Activated naive CD4-positive, alpha-beta T cell treated with anti-CD3 and anti-CD28 coated beads, Interleukin-2, amount 50 U/mL, for 24 hours (primary cell): ENCODE measurements at regions not wholly inside any gene's neighbourhood (a gene's known extent, or its start where the extent isn't known, plus 50 kb on each side); places are given as distances from the start of the nearest gene placed in this dataset.

ENCODE experiments used
- H3K27ac Mint-ChIP-seq: one replicate; pipeline ENCODE4 v1.8.0; 2021; ENCODE audit warnings: mild to moderate bottlenecking, mixed read lengths
- H3K27me3 Mint-ChIP-seq: one replicate; pipeline ENCODE4 v1.8.0; 2021; ENCODE audit warnings: mixed read lengths
- H3K36me3 Mint-ChIP-seq: one replicate; pipeline ENCODE4 v1.8.0; 2021; ENCODE audit warnings: mixed read lengths
- H3K4me1 Mint-ChIP-seq: one replicate; pipeline ENCODE4 v1.8.0; 2021; ENCODE audit warnings: mixed read lengths
- H3K4me3 Mint-ChIP-seq: one replicate; pipeline ENCODE4 v1.8.0; 2021; ENCODE audit warnings: mild to moderate bottlenecking, mixed read lengths
- H3K9me3 Mint-ChIP-seq: one replicate; pipeline ENCODE4 v1.8.0; 2021; ENCODE audit warnings: mixed read lengths

DNA sequence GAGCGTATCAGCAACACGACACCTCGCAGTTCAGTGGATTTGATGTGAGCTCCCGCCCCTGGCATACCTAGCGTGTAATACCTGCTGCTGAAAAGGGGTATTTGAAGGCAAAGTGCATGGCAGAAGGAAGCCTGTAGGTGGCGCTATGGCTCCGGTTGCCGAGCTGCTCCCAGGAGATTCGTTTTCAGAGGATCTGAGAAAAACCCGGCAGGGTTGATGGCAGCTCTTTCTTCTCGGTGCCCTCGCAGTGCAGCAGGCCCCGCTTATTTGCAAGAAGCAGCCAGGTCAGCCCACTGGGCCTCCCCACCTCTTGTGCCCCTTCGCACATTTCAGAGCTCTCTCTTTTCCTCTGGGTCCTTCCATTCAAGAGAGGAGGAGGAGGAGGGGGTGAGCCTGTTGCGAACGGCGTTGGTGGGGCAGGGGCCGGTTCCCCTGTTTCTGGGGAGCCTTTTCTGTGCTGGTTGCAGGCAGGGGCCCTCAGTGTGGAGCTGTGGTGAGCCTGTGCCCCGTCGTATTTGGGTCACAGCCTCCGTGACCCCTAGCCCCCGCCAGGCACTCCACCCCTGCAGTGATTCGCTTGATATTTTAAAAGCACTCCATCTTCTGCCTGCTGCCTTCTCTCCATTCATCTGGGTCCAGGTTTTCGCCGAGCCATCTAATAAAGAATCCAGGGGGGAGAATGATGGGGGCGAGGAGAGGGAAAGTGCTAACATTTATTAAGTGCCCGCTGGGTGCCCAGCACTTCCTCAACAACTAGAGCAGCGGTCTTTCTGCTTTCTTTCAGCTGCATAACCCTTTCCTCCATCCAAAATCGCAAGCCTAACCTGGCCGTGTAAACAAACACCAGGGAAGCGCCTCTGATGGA lies 85.3 kb upstream of the SYT13 start:
- H3K9me3 Mint-ChIP-seq = no peaks in the 10 kb centered on the region
- peak overlapping the region; percentile 8 for H3K4me3 Mint-ChIP-seq
- no peak overlapping the region for H3K27ac Mint-ChIP-seq
- H3K36me3 Mint-ChIP-seq = no peaks in the 10 kb centered on the region
- peaks cover 19% of the 10 kb centered on the region for H3K4me1 Mint-ChIP-seq
- H3K27me3 Mint-ChIP-seq = peaks cover 9% of the 10 kb centered on the region

DNA sequence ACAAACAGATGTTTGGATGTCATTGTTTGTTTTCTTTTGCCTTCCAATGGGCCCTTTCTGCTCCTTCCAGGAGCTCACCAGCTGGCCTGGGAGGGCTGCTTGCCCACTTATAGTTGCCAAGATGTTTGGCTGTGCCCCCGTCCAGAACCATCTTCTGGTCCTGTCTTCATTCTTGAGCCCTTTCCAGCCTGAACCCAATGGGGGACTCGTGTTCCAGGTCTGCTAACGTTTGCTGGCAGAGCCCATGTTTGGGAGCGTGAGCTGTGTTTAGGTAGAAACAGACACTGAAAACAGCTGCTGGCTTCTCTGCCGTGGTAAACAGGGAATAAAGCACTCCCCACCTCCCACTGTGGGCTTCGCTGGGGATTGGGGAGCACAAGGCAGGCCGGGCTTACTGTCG lies 83.2 kb upstream of the SYT13 start:
- Mint-ChIP-seq H3K27me3 (peaks cover 9% of the 10 kb centered on the region), H3K27ac (no peak overlapping the region), H3K4me3 (no peak overlapping the region), H3K4me1 (peaks cover 10% of the 10 kb centered on the region), H3K36me3 (no peaks in the 10 kb centered on the region), H3K9me3 (no peaks in the 10 kb centered on the region)

DNA sequence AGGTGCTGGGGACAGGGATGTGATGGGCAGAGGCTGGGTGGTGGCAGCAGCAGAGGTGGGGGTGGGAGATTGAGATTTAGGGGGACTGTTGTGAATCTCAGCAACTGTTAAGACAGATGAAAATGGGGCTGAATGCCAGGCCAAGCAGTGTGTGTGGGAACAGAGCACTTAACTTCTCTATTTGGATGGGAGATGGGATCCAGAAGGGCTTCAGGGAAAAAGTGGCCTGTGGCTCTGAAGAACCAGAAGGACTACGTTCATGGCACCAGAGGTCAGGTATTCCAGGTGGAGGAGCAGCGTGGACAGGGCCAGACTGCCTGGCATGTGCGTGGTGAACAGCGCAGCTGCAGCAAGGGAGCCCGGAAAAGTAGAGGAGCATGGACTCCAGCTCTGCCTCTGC lies 82.6 kb upstream of the SYT13 start:
- H3K9me3 Mint-ChIP-seq = no peaks in the 10 kb centered on the region
- H3K4me1 Mint-ChIP-seq = peaks cover 9% of the 10 kb centered on the region
- H3K4me3 Mint-ChIP-seq = no peak overlapping the region
- H3K27me3 Mint-ChIP-seq = peaks cover 11% of the 10 kb centered on the region
- H3K36me3 Mint-ChIP-seq = no peaks in the 10 kb centered on the region
- no peak overlapping the region for H3K27ac Mint-ChIP-seq

DNA sequence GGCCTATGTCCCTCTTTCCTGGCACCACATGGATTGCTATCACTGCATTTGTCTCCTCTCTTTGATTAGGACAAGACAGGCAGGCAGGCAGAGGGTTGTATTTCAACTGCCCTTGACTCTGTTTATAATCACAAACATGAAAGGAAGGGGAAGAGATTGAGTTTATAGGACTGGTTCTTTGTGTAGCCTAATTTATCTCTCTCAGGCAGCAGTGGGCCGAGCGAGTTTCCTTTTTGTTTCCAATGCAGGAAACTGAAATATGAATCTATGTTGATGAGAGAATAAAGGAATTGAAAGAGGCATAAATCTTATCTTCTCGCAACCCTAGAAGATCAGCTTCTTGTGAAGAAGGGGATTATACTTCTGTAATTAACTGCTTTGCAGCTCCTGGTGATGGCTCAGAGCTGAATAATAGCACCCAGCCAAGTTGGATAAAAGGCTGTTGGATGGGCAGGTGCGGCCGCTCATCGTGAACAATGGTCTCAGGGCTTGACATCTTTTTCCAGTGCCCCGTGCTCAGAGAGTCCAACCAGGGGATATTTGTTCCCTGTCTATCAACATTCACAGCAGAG lies 80.6 kb upstream of the SYT13 start:
- H3K4me1 Mint-ChIP-seq = peaks cover 5% of the 10 kb centered on the region
- peaks cover 2% of the 10 kb centered on the region for H3K36me3 Mint-ChIP-seq
- H3K27me3 Mint-ChIP-seq = peaks cover 15% of the 10 kb centered on the region
- H3K27ac Mint-ChIP-seq = no peak overlapping the region
- H3K9me3 Mint-ChIP-seq = no peaks in the 10 kb centered on the region
- H3K4me3 Mint-ChIP-seq = no peak overlapping the region

DNA sequence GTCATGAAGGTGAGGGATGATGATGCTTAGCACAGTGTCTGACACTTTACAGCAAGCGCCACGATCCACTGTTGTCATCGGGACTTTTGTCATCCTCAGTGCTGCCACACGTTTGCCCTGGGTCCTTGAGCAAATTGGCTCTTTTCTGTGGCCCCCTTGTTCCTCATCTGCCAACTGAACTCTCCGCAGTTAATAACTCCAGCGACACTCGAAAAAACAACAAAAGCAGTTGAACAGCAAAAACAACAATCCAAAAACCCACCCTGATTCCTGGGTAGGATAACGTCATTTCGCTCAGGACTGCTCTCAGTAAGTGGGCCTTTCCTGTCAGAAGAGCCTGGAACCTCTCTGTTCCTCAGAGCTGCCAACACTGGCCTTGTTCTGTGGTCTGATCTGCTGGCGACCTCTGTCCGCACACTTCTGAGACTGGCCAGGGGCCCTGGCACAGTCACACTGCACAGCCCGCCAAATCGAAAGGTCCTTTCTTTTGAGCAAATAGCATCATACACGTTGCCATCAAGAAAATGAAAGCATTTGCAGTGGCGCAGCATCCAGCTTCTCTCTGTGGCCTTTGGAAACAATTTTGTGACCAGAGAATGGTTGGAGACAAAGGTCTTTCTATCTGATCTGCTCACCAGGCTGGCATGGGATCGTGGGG lies 79.9 kb upstream of the SYT13 start:
- no peak overlapping the region for H3K27ac Mint-ChIP-seq
- H3K9me3 Mint-ChIP-seq = no peaks in the 10 kb centered on the region
- H3K4me1 Mint-ChIP-seq = peaks cover 2% of the 10 kb centered on the region
- H3K27me3 Mint-ChIP-seq = peaks cover 14% of the 10 kb centered on the region
- no peak overlapping the region for H3K4me3 Mint-ChIP-seq
- peaks cover 2% of the 10 kb centered on the region for H3K36me3 Mint-ChIP-seq

DNA sequence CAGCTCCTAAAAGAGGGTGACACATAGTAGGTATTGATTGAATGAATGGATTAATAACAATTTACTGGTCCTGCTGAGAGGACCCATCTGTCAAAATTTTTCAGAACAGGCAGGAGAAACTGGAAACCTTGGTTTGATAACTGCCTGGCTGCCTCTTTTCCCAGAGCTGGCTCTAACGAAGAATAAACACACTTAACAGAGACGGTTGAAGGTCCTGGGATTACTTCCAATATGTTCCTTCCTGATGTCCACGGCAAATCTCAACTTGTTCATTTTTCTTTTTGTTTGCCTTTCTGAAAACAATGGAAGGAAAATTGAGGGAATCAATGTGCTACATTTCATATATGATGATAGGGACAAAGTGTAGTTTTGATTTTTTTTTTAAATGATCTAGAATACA lies 76.5 kb upstream of the SYT13 start:
- Mint-ChIP-seq H3K36me3 (peaks cover 2% of the 10 kb centered on the region), H3K27ac (no peak overlapping the region), H3K4me1 (peaks cover 2% of the 10 kb centered on the region), H3K27me3 (peaks cover 6% of the 10 kb centered on the region), H3K4me3 (no peak overlapping the region), H3K9me3 (no peaks in the 10 kb centered on the region)

DNA sequence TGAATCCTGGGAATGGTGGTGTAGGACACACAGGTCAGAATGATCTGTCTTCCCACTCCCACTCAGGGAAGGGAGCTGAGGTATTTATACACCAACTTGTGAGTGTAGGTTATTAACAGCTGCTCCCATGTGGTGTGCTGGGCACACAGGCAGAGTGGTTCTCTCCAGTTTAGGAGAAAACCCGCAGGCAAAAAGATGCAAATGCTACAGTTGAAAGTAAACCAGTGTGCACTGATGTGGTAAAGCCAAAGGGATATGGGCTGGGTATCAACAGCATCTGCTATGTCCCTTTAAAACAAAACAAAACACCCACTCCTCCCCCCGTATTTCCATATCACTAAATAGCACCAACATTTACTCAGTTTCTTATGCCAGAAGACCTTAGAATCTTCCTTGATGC lies 75.4 kb upstream of the SYT13 start:
- Mint-ChIP-seq H3K27me3 (peaks cover 6% of the 10 kb centered on the region), H3K4me1 (peaks cover 13% of the 10 kb centered on the region), H3K4me3 (no peak overlapping the region), H3K36me3 (peaks cover 2% of the 10 kb centered on the region), H3K27ac (no peak overlapping the region), H3K9me3 (no peaks in the 10 kb centered on the region)

DNA sequence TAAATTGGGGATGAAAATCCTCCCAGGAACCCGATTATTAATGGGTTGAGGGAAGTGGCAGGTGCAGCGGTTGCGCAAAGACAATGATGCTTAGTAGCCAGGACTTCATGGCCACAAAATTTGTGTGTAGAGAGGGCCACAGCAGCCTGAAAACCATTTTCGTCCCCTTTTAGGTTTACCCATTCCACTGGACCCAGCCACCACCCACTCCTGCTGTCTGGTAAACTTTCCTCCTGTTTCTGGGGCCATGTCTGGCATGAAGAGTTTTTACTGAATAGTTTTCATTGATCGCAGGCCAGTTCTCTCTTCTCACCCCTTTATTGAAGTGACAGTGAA lies 69.5 kb upstream of the SYT13 start:
- H3K36me3 Mint-ChIP-seq = peaks cover 4% of the 10 kb centered on the region
- H3K4me1 Mint-ChIP-seq = peaks cover 30% of the 10 kb centered on the region
- H3K27ac Mint-ChIP-seq = peak overlapping the region; percentile 66
- H3K4me3 Mint-ChIP-seq = peak overlapping the region; percentile 83
- H3K27me3 Mint-ChIP-seq = peaks cover 8% of the 10 kb centered on the region
- peaks cover 8% of the 10 kb centered on the region for H3K9me3 Mint-ChIP-seq

DNA sequence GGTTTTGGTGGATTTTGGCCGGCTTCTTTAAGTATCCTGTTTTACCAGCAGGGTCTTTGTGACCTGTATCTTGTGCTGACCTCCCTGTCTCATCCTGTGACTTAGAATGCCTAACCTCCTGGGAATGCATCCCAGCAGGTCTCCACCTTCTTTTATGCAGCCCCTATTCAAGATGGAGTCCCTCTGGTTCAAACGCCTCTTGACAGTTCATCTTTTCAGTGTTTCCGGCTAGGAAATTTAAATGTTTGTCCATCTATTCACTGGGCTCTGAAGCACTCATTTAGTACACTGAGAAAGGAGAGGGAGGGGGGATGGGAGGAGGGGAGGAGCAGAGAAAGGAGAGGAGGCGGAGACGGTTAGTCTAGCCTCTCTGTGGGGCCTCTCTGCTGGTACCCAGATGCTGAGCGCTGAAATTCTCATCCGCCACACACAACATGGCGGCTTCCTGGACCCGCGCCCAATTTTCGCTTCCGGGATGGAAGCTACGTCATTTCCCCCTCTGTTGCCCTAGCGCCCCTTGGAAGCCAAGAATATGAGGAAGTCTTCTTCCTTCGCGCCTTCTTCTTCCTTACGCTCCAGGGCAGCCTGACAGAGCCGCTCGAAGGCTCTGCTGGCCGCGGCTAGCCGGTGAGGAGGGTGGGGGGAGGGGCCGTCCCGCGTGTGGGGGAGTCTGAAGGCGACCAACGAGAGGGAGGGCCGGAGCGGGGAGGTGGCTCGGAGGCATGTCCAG lies 69.0 kb upstream of the SYT13 start:
- H3K9me3 Mint-ChIP-seq = peaks cover 8% of the 10 kb centered on the region
- H3K4me1 Mint-ChIP-seq = peaks cover 33% of the 10 kb centered on the region
- peak overlapping the region; percentile 83 for H3K4me3 Mint-ChIP-seq
- H3K27me3 Mint-ChIP-seq = peaks cover 8% of the 10 kb centered on the region
- H3K27ac Mint-ChIP-seq = peak overlapping the region; percentile 80
- H3K36me3 Mint-ChIP-seq = peaks cover 4% of the 10 kb centered on the region

DNA sequence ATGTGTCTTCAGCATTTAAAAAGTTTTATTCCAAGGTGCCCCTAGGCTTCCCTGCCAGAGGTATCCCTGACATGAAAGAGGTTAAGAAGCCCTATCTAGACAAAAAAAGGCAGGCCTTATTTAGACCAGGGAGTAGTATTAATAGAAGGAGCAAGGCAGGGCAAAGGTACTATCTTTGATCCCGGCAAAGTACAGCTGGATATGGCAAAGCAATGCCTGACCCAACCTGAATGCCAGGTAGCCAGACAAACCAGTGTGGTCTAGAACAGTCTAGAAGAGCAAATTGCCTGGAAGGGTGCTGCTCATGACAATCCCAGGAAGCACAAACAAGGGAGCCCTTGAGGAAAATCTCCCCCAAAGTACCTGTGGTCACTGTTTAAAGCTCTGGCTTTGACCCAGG lies 62.6 kb upstream of the SYT13 start:
- Mint-ChIP-seq H3K36me3 (peaks cover 2% of the 10 kb centered on the region), H3K27me3 (peaks cover 12% of the 10 kb centered on the region), H3K27ac (no peak overlapping the region), H3K4me1 (peaks cover 6% of the 10 kb centered on the region), H3K4me3 (no peak overlapping the region), H3K9me3 (peaks cover 1% of the 10 kb centered on the region)

DNA sequence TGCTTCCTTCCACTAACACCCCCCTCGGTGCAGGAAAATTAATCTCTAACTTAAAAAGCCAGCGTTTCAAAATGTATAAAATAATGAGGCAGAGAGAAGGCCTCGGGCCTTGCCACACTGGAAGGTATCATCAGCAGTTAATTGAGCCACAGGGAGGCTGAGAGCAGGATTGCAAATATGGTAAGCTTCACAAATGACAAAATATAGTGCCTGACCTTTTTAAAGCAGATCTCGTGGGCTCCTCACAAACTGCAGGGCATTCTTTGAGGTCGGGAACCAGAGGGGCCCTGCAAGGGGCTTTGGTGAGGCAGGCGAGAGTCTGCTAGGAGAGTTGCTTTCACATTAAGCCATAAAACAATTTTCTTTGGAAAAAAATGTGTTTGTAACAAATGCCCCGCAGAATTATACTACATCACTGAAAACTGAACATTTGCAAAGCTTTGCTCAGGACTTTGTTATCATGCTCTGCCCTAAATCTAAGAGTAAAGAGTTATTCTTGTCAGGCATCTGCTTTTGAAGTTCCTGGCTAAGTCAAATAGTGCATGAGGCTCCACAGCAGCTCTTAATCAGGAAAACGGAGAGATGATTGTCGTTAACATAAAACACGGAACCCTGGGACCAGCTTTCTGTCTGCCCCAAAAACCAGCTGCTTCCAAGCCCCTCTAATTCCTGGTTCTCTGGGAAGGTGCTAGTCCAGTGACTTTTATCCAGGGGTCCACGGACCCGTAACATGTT lies 61.4 kb upstream of the SYT13 start:
- Mint-ChIP-seq H3K4me1 (peaks cover 6% of the 10 kb centered on the region), H3K27me3 (peaks cover 8% of the 10 kb centered on the region), H3K27ac (no peak overlapping the region), H3K9me3 (no peaks in the 10 kb centered on the region), H3K36me3 (no peaks in the 10 kb centered on the region), H3K4me3 (no peak overlapping the region)

DNA sequence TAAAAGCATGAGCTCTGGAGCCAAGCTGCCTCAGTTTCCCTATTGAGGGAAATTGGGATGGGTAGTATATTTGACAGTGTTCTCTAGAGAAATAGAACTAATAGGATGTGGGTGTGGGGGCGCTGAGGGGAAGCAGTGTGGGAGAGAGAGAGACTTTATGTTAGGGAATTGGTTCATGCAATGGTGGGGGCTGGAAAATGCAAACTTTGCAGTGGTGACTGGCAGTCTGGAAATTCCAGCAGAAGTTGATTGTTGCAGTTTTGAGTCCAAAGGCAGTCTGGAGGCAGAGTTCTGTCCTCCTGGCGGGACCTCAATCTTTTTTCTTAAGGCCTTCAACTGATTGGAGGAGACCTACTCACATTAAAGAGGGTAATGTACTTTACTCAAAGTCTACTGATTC lies 59.4 kb upstream of the SYT13 start:
- H3K36me3 Mint-ChIP-seq = no peaks in the 10 kb centered on the region
- H3K4me1 Mint-ChIP-seq = peaks cover under 1% of the 10 kb centered on the region
- H3K4me3 Mint-ChIP-seq = no peak overlapping the region
- H3K9me3 Mint-ChIP-seq = no peaks in the 10 kb centered on the region
- H3K27me3 Mint-ChIP-seq = peaks cover 5% of the 10 kb centered on the region
- H3K27ac Mint-ChIP-seq = no peak overlapping the region

DNA sequence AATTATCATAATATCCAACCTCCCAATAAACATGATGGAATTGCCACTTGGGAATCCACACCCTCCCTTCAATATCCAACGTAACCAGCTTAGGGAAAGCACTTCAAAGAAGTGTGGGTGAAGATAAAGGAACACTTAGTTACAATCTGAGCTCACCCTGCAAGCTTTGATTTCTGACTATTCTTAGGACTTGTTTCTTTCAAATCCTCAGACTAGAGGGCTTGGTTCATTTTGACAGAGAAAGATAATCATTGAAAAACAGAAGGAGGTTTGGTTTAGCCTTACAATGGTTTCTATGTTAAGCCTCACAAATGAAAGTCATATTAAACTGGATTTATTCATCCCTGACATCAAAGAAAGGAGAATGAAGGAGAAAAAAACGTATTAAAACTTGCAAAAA lies 57.9 kb upstream of the SYT13 start:
- Mint-ChIP-seq H3K27me3 (peaks cover 5% of the 10 kb centered on the region), H3K36me3 (no peaks in the 10 kb centered on the region)

DNA sequence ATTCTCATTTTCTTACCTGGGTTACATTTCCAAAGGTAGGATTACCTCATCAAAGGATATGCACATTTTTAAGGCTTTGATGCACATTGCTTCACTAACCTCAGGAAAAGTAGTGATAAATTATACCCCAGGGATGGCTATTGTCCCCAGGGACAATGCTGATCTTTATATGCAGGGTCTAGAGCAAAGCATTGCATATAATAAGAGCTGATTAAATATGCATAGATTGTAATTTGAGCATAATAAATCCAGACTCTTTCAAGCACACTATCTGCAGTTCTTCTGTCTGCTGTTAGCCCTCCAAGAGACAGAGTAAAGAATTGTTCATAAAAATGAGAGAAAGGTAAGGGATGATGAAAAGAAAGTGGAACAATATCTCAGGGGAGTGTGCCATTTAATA lies 57.3 kb upstream of the SYT13 start:
- Mint-ChIP-seq H3K36me3 (no peaks in the 10 kb centered on the region), H3K4me1 (peaks cover 11% of the 10 kb centered on the region), H3K9me3 (no peaks in the 10 kb centered on the region), H3K27me3 (peaks cover 5% of the 10 kb centered on the region), H3K27ac (no peak overlapping the region), H3K4me3 (no peak overlapping the region)

More for the DNA sequence above, 57.9 kb upstream of the SYT13 start:
- Mint-ChIP-seq H3K4me1 (peaks cover 11% of the 10 kb centered on the region), H3K4me3 (no peak overlapping the region), H3K9me3 (no peaks in the 10 kb centered on the region), H3K27ac (no peak overlapping the region)

DNA sequence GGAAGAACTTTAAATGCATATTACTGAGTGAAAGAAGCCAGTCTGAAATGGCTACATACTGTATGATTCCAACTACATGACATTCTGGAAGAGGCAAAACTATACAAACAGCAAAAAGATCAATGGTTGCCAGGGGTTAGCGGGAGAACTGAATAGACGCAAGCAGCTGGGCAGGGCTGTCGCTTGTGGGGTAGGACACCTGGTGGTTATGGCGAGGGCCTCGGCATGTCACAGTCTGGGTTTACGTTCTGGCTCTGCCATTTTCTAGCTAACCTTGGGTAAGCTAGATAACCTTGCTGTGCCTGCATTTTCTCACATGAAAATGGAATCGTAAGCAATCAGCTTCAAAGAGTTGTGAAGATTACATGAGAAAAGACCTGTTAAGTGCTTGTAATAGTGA lies 55.2 kb upstream of the SYT13 start:
- H3K9me3 Mint-ChIP-seq = no peaks in the 10 kb centered on the region
- peaks cover 4% of the 10 kb centered on the region for H3K27me3 Mint-ChIP-seq
- H3K4me1 Mint-ChIP-seq = peaks cover 11% of the 10 kb centered on the region
- no peaks in the 10 kb centered on the region for H3K36me3 Mint-ChIP-seq
- H3K4me3 Mint-ChIP-seq = no peak overlapping the region
- no peak overlapping the region for H3K27ac Mint-ChIP-seq
